Upper lobe of left lung (tissue), 4 donors: ENCODE measurements at regions not wholly inside any gene's neighbourhood (a gene's known extent, or its start where the extent isn't known, plus 50 kb on each side); places are given as distances from the start of the nearest gene placed in this dataset.

ENCODE experiments used
- CTCF ChIP-seq, 6 experiments: fragments of 450-650 bp in 4 of 6; fragments of 200-600 bp in 2 of 6; sonication (generic) in 2 of 6; IDR thresholded peaks; one replicate each; pipeline ENCODE4 v1.5.1; 2016 to 2019; ENCODE audit warnings: antibody characterized with exemption in 6 of 6
- POLR2A ChIP-seq, 4 donors: fragments of 450-650 bp; IDR thresholded peaks; one replicate each; pipeline ENCODE4 v1.5.1; 2016 to 2017; ENCODE audit warnings: antibody characterized with exemption in 4 of 4, mild to moderate bottlenecking in 2 of 4

- no peak for TF ChIP-seq CTCF (IDR thresholded peaks at IDR 0.05)
- no peak for TF ChIP-seq POLR2A (IDR thresholded peaks at IDR 0.05)
Measured at GRCh38 chr2:15074319-15074718, 441.8 kb downstream of the LRATD1 start.
